DMS53 treated with DMSO at 0.1 percent for 48 hours (cell line): ENCODE measurements at regions not wholly inside any gene's neighbourhood (a gene's known extent, or its start where the extent isn't known, plus 50 kb on each side); places are given as distances from the start of the nearest gene placed in this dataset.

Experiments used
- DNase-seq: peaks from one replicate; lab custom pipeline; 2025; ENCODE audit not compliant: unreplicated experiment; lab: John Stamatoyannopoulos, UW

DNA sequence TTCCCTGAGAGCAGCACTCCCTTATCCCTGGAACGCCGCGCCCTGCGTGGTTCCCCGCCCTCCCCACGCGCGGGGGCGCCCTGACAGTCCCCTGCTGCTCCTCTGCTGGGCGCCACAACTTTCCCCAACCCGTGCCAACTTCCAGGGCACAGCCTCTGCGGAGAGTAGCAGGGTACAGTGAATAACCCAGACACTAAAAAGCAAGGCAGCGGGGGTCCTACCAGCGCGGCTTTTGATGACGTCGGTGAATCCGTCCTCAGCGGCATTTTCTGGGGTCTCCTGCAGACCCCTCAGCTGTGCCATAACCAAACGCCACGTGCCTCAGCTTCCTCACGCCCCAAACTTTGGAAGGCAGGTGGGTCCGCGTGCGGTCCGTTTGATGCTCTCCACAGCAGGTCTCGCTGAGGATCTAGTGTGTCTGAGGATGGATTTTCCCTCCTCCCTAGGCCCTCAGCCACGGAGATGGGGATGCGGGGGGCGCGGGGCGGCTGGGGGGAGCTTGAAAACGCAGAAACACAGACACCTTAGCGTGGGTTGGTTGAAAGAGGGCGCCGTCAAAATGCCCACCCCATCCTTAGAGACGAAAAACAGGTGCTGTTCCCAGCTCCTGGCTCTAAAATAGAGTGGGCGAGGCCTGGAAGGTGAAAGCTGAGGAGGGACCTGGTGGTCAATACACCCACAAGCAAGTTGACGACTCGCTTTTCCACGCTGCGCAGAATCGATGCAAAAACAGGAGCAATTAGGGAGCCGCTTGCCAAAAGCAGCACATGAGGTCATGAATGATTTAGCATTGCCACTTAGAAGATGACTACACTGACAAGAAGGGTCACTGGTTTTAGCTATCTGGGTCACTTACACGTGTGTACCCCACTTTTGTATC, 405.6 kb downstream of the FAM47A start:
- DNase-seq = no peak

DNA sequence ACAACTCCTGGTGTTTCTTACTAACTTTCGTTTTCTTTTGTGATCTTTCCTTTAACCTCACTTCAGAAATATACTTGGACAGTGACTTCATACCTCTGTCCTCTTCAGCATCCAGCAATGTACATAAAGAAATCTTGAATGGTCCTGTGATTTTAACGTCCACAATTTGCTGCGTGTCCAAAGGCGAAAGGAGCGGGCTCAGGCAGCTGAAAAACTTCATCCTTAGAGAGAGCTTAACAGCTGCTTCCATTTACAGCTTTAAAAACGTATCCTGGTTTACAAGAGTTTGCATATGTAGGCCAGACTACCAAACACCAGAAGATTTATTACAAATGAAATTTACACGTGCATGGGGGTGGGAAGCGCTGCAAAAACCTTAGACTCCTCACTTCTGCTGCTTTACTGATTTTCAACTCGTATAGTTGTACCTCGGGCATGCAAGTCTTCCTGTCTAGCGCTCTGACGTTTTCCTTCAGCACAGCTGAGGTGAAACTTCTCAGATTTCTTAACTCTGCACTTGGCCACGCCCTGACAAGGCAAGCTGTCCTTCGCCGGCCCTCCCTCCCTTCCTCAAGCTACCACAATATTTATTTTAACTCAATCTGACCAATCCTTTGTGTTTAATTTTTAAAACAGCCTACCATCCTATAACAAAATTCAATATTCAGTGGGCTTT, 406.4 kb downstream of the FAM47A start:
- no peak for DNase-seq

GRCh38 chrX:33721927-33722326, 410.2 kb downstream of the FAM47A start:
- no peak for DNase-seq

GRCh38 chrX:33686105-33686504, 446.0 kb downstream of the FAM47A start:
- DNase-seq = no peak
